ENCODE measurements at regions not wholly inside any gene's neighbourhood (a gene's known extent, or its start where the extent isn't known, plus 50 kb on each side); places are given as distances from the start of the nearest gene placed in this dataset.

DNA sequence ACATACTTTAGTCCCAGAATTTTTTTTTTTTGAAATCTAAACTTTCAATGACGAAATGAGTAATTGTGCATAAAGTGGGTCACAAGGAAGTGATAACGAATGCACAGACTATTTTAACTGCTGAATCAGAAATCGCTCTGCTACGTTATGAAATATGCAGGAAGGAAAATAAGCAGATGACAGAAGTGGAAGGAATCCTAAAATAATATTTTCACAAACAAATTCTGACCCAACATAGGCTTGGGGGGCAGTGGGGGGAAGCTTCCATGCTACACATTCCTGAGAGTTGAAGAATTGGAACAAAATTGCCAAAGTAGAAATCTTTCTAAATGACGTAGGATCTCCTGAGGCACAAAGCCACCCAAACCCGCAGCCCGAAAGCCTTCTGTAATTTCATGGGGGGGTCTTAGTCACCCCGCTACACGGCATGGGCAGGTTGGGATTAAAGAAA, 89.6 kb downstream of the ARF6 start:
- no peak for TF ChIP-seq POLR2A (IDR thresholded peaks at IDR 0.05)
- TF ChIP-seq, protein P1, sequence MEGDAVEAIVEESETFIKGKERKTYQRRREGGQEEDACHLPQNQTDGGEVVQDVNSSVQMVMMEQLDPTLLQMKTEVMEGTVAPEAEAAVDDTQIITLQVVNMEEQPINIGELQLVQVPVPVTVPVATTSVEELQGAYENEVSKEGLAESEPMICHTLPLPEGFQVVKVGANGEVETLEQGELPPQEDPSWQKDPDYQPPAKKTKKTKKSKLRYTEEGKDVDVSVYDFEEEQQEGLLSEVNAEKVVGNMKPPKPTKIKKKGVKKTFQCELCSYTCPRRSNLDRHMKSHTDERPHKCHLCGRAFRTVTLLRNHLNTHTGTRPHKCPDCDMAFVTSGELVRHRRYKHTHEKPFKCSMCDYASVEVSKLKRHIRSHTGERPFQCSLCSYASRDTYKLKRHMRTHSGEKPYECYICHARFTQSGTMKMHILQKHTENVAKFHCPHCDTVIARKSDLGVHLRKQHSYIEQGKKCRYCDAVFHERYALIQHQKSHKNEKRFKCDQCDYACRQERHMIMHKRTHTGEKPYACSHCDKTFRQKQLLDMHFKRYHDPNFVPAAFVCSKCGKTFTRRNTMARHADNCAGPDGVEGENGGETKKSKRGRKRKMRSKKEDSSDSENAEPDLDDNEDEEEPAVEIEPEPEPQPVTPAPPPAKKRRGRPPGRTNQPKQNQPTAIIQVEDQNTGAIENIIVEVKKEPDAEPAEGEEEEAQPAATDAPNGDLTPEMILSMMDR (IDR thresholded peaks at IDR 0.05), result no peak
- TF ChIP-seq POLR2AphosphoS5 (IDR thresholded peaks at IDR 0.05; ENCODE audit: insufficient read depth in 1 of 2, low read depth in 1 of 2), result no peak

Data from vagina (tissue), 2 donors.